GM12878 (cell line): ENCODE measurements at regions not wholly inside any gene's neighbourhood (a gene's known extent, or its start where the extent isn't known, plus 50 kb on each side); places are given as distances from the start of the nearest gene placed in this dataset.

Experiments used
- ATAC-seq: fragments of 200-7000 bp; cut with Tn5 transposase; 3 replicates; pipeline ENCODE4 v1.9.1; 2020; ENCODE audit warnings: mild to moderate bottlenecking, moderate library complexity
- BruUV-seq: library from RNA; stranded (reverse); fragments of 400-500 nt; replicated peaks from 2 replicates; lab custom pipeline; 2021; lab: Mats Ljungman, UMichigan
- CTCF ChIA-PET: fragments of 300-600 bp; sonication (Branson Sonifier 250); formaldehyde crosslinking; extraction: SDS; loops from one replicate; lab custom pipeline; 2021; ENCODE audit warnings: inconsistent platforms; lab: Yijun Ruan, JAX
- POLR2A ChIA-PET: fragments of 350-600 bp; formaldehyde crosslinking; extraction: SDS; loops from one replicate; lab custom pipeline; 2021; ENCODE audit warnings: inconsistent platforms; lab: Charles Lee
- RAD21 ChIA-PET: fragments of 300-600 bp; sonication (Branson Sonifier 250); formaldehyde crosslinking; loops from one replicate; lab custom pipeline; 2023; ENCODE audit warnings: antibody characterized with exemption; ENCODE audit not compliant: unreplicated experiment; lab: Charles Lee
- SMC1A ChIA-PET: fragments of 300-600 bp; sonication (Branson Sonifier 250); formaldehyde crosslinking; loops from one replicate; lab custom pipeline; 2023; ENCODE audit not compliant: unreplicated experiment, uncharacterized antibody; lab: Charles Lee
- DNase-seq: peaks from one replicate; pipeline ENCODE4 v3.0.0-alpha.2; 2011; ENCODE audit warnings: low read depth, low spot score
- FAIRE-seq: peaks from 3 replicates; lab custom pipeline; 2011; peaks lifted over from hg19 to GRCh38; lab: Jason Lieb, UNC
- H2AFZ ChIP-seq: 2 replicates; pipeline ENCODE4 v1.6.0; 2011; ENCODE audit warnings: low read depth, low read length, control low read depth; ENCODE audit not compliant: control insufficient read depth
- H3K27ac ChIP-seq: 2 replicates; pipeline ENCODE4 v1.5.1; 2011; ENCODE audit warnings: control low read depth; ENCODE audit not compliant: control insufficient read depth, insufficient read depth
- H3K27me3 ChIP-seq, 2 experiments: replicated peaks in 1 of 2; 2 replicates each; pipeline versions ENCODE4 v1.6.0 to v1.6.1; 2011; ENCODE audit warnings: low read length in 1 of 2; ENCODE audit not compliant: control insufficient read depth in 2 of 2, insufficient read depth in 2 of 2
- H3K36me3 ChIP-seq, 2 experiments: 2 replicates each; pipeline ENCODE4 v1.5.1; 2011; ENCODE audit warnings: low read length in 1 of 2; ENCODE audit not compliant: control insufficient read depth in 2 of 2, insufficient read depth in 2 of 2
- H3K4me1 ChIP-seq: 2 replicates; pipeline ENCODE4 v1.6.1; 2011; ENCODE audit warnings: mild to moderate bottlenecking, low read length, moderate library complexity, mixed read lengths; ENCODE audit not compliant: control insufficient read depth, insufficient read depth
- H3K4me2 ChIP-seq: 2 replicates; pipeline ENCODE4 v1.6.0; 2011; ENCODE audit warnings: control low read depth; ENCODE audit not compliant: control insufficient read depth, insufficient read depth
- H3K4me3 ChIP-seq: fragments of 200-600 bp; sonication (generic); 2 replicates; pipeline ENCODE4 v1.5.1; 2016
- H3K79me2 ChIP-seq: 2 replicates; pipeline ENCODE4 v1.6.0; 2011; ENCODE audit warnings: low read length; ENCODE audit not compliant: control insufficient read depth, insufficient read depth
- H3K9ac ChIP-seq: 2 replicates; pipeline ENCODE4 v1.8.0; 2011; ENCODE audit warnings: low read length, control low read depth, mixed read lengths; ENCODE audit not compliant: control insufficient read depth, insufficient read depth
- H3K9me3 ChIP-seq: replicated peaks from 3 replicates; pipeline ENCODE4 v1.5.1; 2011; ENCODE audit warnings: mild to moderate bottlenecking, low read length; ENCODE audit not compliant: control insufficient read depth, insufficient read depth
- H4K20me1 ChIP-seq: 2 replicates; pipeline ENCODE4 v1.6.0; 2011; ENCODE audit not compliant: control insufficient read depth, insufficient read depth
- BCL3 ChIP-seq: IDR thresholded peaks from 2 replicates; pipeline ENCODE4 v1.6.1; 2011; ENCODE audit warnings: borderline replicate concordance, low read depth, mild to moderate bottlenecking, moderate library complexity, low read length; ENCODE audit not compliant: insufficient read depth, poor library complexity, severe bottlenecking
- CHD2 ChIP-seq: IDR thresholded peaks from 2 replicates; pipeline ENCODE4 v1.6.1; 2011; ENCODE audit warnings: low read depth, low read length, improper control_type of control experiment, borderline replicate concordance
- CREM ChIP-seq: IDR thresholded peaks from 2 replicates; pipeline ENCODE4 v1.6.1; 2014; ENCODE audit warnings: antibody characterized with exemption, low read depth
- EED ChIP-seq: sonication (generic); IDR thresholded peaks from 2 replicates; pipeline ENCODE4 v1.6.1; 2016; ENCODE audit warnings: antibody characterized with exemption, low read depth
- ELK1 ChIP-seq: IDR thresholded peaks from 2 replicates; pipeline ENCODE4 v1.6.1; 2012; ENCODE audit warnings: low read depth, low read length, improper control_type of control experiment
- ETV6 ChIP-seq, 2 experiments: fragments of 450-650 bp in 1 of 2; IDR thresholded peaks in 1 of 2; conservative IDR thresholded peaks in 1 of 2; 2 replicates each; pipeline ENCODE4 v1.6.1; 2014; ENCODE audit warnings: antibody characterized with exemption in 1 of 2, borderline replicate concordance in 1 of 2, low read depth in 1 of 2, mild to moderate bottlenecking in 1 of 2, moderate library complexity in 1 of 2
- KAT2A ChIP-seq: conservative IDR thresholded peaks from 2 replicates; pipeline ENCODE4 v1.6.1; 2011; ENCODE audit warnings: low read depth, low read length; ENCODE audit not compliant: control insufficient read depth
- LARP7 ChIP-seq: fragments of 450-650 bp; IDR thresholded peaks from 2 replicates; pipeline ENCODE4 v1.6.1; 2017; ENCODE audit warnings: mild to moderate bottlenecking
- MLLT1 ChIP-seq: fragments of 450-650 bp; IDR thresholded peaks from 2 replicates; pipeline ENCODE4 v1.6.1; 2016; ENCODE audit warnings: mild to moderate bottlenecking
- MTA3 ChIP-seq: IDR thresholded peaks from 2 replicates; pipeline ENCODE4 v1.6.1; 2012; ENCODE audit warnings: low read length, inconsistent platforms, borderline replicate concordance
- STAT1 ChIP-seq: fragments of 450-650 bp; conservative IDR thresholded peaks from 2 replicates; pipeline ENCODE4 v1.6.1; 2014; ENCODE audit warnings: antibody characterized with exemption, mild to moderate bottlenecking
- STAT3 ChIP-seq: IDR thresholded peaks from 2 replicates; pipeline ENCODE4 v1.6.1; 2011; ENCODE audit warnings: low read depth, low read length, improper control_type of control experiment
- SUPT20H ChIP-seq: IDR thresholded peaks from 2 replicates; pipeline ENCODE4 v1.6.1; 2011; ENCODE audit warnings: low read depth, mild to moderate bottlenecking, low read length, moderate library complexity, borderline replicate concordance; ENCODE audit not compliant: control insufficient read depth
- SUZ12 ChIP-seq: fragments of 200-600 bp; sonication (generic); IDR thresholded peaks from one replicate; pipeline ENCODE4 v1.6.1; 2018; ENCODE audit warnings: antibody characterized with exemption, mild to moderate bottlenecking; ENCODE audit not compliant: unreplicated experiment
- WGBS: methylation state at CpG from one replicate; pipeline ENCODE4 v1.1.6; 2016; ENCODE audit warnings: low lambda C conversion rate; ENCODE audit not compliant: insufficient replicate concordance, insufficient coverage; ENCODE audit errors: missing lambda C conversion rate; 5-methylcytosine and 5-hydroxymethylcytosine counted together
- in situ Hi-C: fragments of 300-500 bp; cut with MboI; formaldehyde crosslinking; loops from 9 replicates; pipeline ENCODE4 v1.14.3; 2018; ENCODE audit warnings: mixed read lengths
- intact Hi-C: fragments of 100-400 bp; cut with micrococcal nuclease; formaldehyde crosslinking; loops from one replicate; pipeline ENCODE4 v1.14.2; 2022; ENCODE audit not compliant: unreplicated experiment

- no peak for TF ChIP-seq CREM
- TF ChIP-seq, all 136 proteins: peak for 0
Measured at GRCh38 chr3:80997622-80998021, 763.8 kb downstream of the GBE1 start (continued).

GRCh38 chr3:80994767-80995166 lies 766.7 kb downstream of the GBE1 start:
- 11% methylated on average over 2 of the region's 2 CpGs for WGBS
- RAD21 ChIA-PET, result no interaction called here
- in situ Hi-C loops, result no loop called here
- Histone ChIP-seq H3K4me2 (no peak overlapping the region), H3K4me1 (no peaks in the 10 kb centered on the region), H3K9me3 (no peaks in the 10 kb centered on the region)
- TF ChIP-seq STAT1, result no peak
- TF ChIP-seq ELK1, result no peak
- TF ChIP-seq ETV6 (conservative IDR thresholded peaks at IDR 0.05 in 1 of 2, IDR thresholded peaks at IDR 0.05 in 1 of 2; ENCODE audit: borderline replicate concordance in 1 of 2, low read depth in 1 of 2), result no peak
- TF ChIP-seq BCL3, result no peak
- no peak for TF ChIP-seq MTA3
- no peak for TF ChIP-seq MLLT1
- no peak for TF ChIP-seq EED
- TF ChIP-seq KAT2A, result no peak
- TF ChIP-seq SUZ12, result no peak
- no peak for TF ChIP-seq LARP7
- TF ChIP-seq SUPT20H, result no peak
- TF ChIP-seq STAT3, result no peak
- TF ChIP-seq CHD2, result no peak
- TF ChIP-seq, all 136 proteins: peak for 0
- CTCF ChIA-PET, result no interaction called here
- H4K20me1 ChIP-seq, result no peaks in the 10 kb centered on the region
- BruUV-seq, result no TSS peak
- POLR2A ChIA-PET, result no interaction called here
- SMC1A ChIA-PET, result no interaction called here
- no peak overlapping the region for H3K9ac ChIP-seq
- no peak overlapping the region for H3K4me3 ChIP-seq
- intact Hi-C loops, result no loop called here
- no peaks in the 10 kb centered on the region for H3K36me3 ChIP-seq
- ATAC-seq (no peak), DNase-seq (no peak), FAIRE-seq (no peak)
- no peak overlapping the region for H2AFZ ChIP-seq
- H3K27me3 ChIP-seq, result no peaks in the 10 kb centered on the region
- no peak overlapping the region for H3K27ac ChIP-seq
- no peaks in the 10 kb centered on the region for H3K79me2 ChIP-seq
